GM12878 (cell line): ENCODE measurements at regions not wholly inside any gene's neighbourhood (a gene's known extent, or its start where the extent isn't known, plus 50 kb on each side); places are given as distances from the start of the nearest gene placed in this dataset.

Experiments used
- ATF7 ChIP-seq: fragments of 450-650 bp; IDR thresholded peaks from 2 replicates; pipeline ENCODE4 v1.6.1; 2016; ENCODE audit warnings: low read depth, mild to moderate bottlenecking
- CHD2 ChIP-seq: IDR thresholded peaks from 2 replicates; pipeline ENCODE4 v1.6.1; 2011; ENCODE audit warnings: low read depth, low read length, improper control_type of control experiment, borderline replicate concordance
- EGR1 ChIP-seq, 2 experiments: IDR thresholded peaks; 1 replicate in 1 of 2; 2 replicates in 1 of 2; pipeline ENCODE4 v1.6.1; 2011 to 2012; ENCODE audit warnings: low read depth in 2 of 2, low read length in 2 of 2, borderline replicate concordance in 1 of 2, mild to moderate bottlenecking in 1 of 2, moderate library complexity in 1 of 2
- EP300 ChIP-seq, 2 experiments: fragments of 150-350 bp in 1 of 2; IDR thresholded peaks; 2 replicates each; pipeline ENCODE4 v1.6.1; 2011 to 2012; ENCODE audit warnings: low read depth in 2 of 2, low read length in 2 of 2, borderline replicate concordance in 1 of 2, improper control_type of control experiment in 1 of 2, inconsistent platforms in 1 of 2; ENCODE audit not compliant: control insufficient read depth in 1 of 2
- LARP7 ChIP-seq: fragments of 450-650 bp; IDR thresholded peaks from 2 replicates; pipeline ENCODE4 v1.6.1; 2017; ENCODE audit warnings: mild to moderate bottlenecking
- POLR2A ChIP-seq: IDR thresholded peaks from 2 replicates; pipeline ENCODE4 v1.6.1; 2011; ENCODE audit warnings: low read depth, mild to moderate bottlenecking, low read length
- RAD51 ChIP-seq: fragments of 450-650 bp; IDR thresholded peaks from 2 replicates; pipeline ENCODE4 v1.6.1; 2016; ENCODE audit warnings: moderate library complexity, mild to moderate bottlenecking, inconsistent platforms
- ZNF207 ChIP-seq: fragments of 450-650 bp; IDR thresholded peaks from 2 replicates; pipeline ENCODE4 v1.6.1; 2014; ENCODE audit warnings: antibody characterized with exemption, mild to moderate bottlenecking, borderline replicate concordance
- TF ChIP-seq, protein P1 (sequence below), 3 experiments: IDR thresholded peaks in 2 of 3; conservative IDR thresholded peaks in 1 of 3; 2 replicates each; pipeline ENCODE4 v1.5.1; 2011; ENCODE audit warnings: low read depth in 3 of 3, low read length in 3 of 3, mild to moderate bottlenecking in 3 of 3, control low read depth in 2 of 3, moderate library complexity in 2 of 3, inconsistent platforms in 1 of 3, mixed read lengths in 1 of 3; ENCODE audit not compliant: control insufficient read depth in 2 of 3, insufficient read depth in 1 of 3; ENCODE audit errors: extremely low read depth in 1 of 3
- TF ChIP-seq, protein P2 (sequence below): IDR thresholded peaks from 2 replicates; pipeline ENCODE4 v1.6.1; 2011; ENCODE audit warnings: mild to moderate bottlenecking, low read depth, low read length, moderate library complexity; ENCODE audit not compliant: insufficient replicate concordance
- TF ChIP-seq, protein P3 (sequence below): fragments of 450-650 bp; IDR thresholded peaks from 2 replicates; pipeline ENCODE4 v1.6.1; 2017; ENCODE audit warnings: low read depth, mild to moderate bottlenecking, moderate library complexity

DNA sequence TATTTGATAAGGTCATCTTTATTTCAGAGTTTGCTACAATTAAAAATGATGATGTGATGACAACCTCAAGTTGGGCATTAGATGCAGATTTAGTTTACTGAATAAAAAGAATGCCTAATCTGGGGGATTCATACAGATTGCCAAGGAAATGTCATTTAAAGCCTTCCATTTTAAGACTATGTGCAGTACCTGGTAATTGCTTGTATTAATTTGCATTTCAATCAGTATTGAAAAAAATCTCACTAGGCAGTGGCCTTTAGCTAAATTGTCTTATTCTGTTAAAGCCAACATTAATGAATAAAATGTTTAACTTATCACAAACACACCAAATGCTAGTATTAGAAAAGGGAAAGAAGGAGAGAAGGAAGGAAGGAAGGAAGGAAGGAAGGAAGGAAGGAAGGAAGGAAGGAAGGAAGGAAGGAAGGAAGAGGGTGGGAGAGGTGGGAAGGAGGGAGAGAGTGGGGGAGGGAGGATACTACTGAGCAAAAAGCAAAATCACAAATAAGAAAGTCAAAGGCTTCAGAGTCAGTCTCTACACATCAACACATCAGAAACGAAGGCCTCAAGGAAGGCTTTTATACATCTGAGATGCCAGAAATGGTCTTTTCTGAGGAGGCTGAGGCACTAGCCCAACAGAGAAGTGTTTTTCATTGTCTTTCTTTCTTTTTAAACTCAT is 271.1 kb upstream of the CLEC14A start:
- no peak for TF ChIP-seq ZNF207
- TF ChIP-seq, protein P1, sequence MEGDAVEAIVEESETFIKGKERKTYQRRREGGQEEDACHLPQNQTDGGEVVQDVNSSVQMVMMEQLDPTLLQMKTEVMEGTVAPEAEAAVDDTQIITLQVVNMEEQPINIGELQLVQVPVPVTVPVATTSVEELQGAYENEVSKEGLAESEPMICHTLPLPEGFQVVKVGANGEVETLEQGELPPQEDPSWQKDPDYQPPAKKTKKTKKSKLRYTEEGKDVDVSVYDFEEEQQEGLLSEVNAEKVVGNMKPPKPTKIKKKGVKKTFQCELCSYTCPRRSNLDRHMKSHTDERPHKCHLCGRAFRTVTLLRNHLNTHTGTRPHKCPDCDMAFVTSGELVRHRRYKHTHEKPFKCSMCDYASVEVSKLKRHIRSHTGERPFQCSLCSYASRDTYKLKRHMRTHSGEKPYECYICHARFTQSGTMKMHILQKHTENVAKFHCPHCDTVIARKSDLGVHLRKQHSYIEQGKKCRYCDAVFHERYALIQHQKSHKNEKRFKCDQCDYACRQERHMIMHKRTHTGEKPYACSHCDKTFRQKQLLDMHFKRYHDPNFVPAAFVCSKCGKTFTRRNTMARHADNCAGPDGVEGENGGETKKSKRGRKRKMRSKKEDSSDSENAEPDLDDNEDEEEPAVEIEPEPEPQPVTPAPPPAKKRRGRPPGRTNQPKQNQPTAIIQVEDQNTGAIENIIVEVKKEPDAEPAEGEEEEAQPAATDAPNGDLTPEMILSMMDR (IDR thresholded peaks at IDR 0.05 in 2 of 3, conservative IDR thresholded peaks at IDR 0.05 in 1 of 3; ENCODE audit: control insufficient read depth in 2 of 3, extremely low read depth in 1 of 3, insufficient read depth in 1 of 3, low read depth in 3 of 3, low read length in 3 of 3): no peak
- TF ChIP-seq LARP7: no peak
- TF ChIP-seq EGR1 (IDR thresholded peaks at IDR 0.05; ENCODE audit: borderline replicate concordance in 1 of 2, low read depth in 2 of 2, low read length in 2 of 2): no peak
- no peak for TF ChIP-seq CHD2
- no peak for TF ChIP-seq EP300 (IDR thresholded peaks at IDR 0.05; ENCODE audit: borderline replicate concordance in 1 of 2, control insufficient read depth in 1 of 2, low read depth in 2 of 2, low read length in 2 of 2)
- TF ChIP-seq RAD51: no peak
- no peak for TF ChIP-seq POLR2A
- TF ChIP-seq, protein P2, sequence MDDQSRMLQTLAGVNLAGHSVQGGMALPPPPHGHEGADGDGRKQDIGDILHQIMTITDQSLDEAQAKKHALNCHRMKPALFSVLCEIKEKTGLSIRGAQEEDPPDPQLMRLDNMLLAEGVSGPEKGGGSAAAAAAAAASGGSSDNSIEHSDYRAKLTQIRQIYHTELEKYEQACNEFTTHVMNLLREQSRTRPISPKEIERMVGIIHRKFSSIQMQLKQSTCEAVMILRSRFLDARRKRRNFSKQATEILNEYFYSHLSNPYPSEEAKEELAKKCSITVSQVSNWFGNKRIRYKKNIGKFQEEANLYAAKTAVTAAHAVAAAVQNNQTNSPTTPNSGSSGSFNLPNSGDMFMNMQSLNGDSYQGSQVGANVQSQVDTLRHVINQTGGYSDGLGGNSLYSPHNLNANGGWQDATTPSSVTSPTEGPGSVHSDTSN: no peak
- no peak for TF ChIP-seq ATF7
- TF ChIP-seq, protein P3, sequence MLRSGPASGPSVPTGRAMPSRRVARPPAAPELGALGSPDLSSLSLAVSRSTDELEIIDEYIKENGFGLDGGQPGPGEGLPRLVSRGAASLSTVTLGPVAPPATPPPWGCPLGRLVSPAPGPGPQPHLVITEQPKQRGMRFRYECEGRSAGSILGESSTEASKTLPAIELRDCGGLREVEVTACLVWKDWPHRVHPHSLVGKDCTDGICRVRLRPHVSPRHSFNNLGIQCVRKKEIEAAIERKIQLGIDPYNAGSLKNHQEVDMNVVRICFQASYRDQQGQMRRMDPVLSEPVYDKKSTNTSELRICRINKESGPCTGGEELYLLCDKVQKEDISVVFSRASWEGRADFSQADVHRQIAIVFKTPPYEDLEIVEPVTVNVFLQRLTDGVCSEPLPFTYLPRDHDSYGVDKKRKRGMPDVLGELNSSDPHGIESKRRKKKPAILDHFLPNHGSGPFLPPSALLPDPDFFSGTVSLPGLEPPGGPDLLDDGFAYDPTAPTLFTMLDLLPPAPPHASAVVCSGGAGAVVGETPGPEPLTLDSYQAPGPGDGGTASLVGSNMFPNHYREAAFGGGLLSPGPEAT: no peak
